SK-N-SH (cell line): ENCODE measurements at regions not wholly inside any gene's neighbourhood (a gene's known extent, or its start where the extent isn't known, plus 50 kb on each side); places are given as distances from the start of the nearest gene placed in this dataset.

Experiments
- CTCF ChIP-seq: fragments of 200-600 bp; sonication (generic); IDR thresholded peaks from 2 replicates; pipeline ENCODE4 v1.6.1; 2017; ENCODE audit warnings: antibody characterized with exemption, mild to moderate bottlenecking, moderate library complexity
- EP300 ChIP-seq, 2 experiments: IDR thresholded peaks; 2 replicates each; pipeline versions ENCODE4 v1.4.0 to v1.6.1; 2012; ENCODE audit warnings: borderline replicate concordance in 1 of 2, low read depth in 1 of 2, low read length in 1 of 2
- EZH2phosphoT487 ChIP-seq: fragments of 200-600 bp; sonication (generic); IDR thresholded peaks from 2 replicates; pipeline ENCODE4 v1.6.1; 2017; ENCODE audit warnings: low read depth, mixed run types, mild to moderate bottlenecking, antibody characterized with exemption, moderate library complexity, borderline replicate concordance
- GABPA ChIP-seq: IDR thresholded peaks from 2 replicates; pipeline ENCODE4 v1.4.0; 2012; ENCODE audit warnings: low read depth, mild to moderate bottlenecking
- GATA2 ChIP-seq: sonication (generic); formaldehyde crosslinking; IDR thresholded peaks from 2 replicates; pipeline ENCODE4 v1.5.0; 2020; ENCODE audit warnings: mild to moderate bottlenecking, missing genetic modification reagents
- JUND ChIP-seq: IDR thresholded peaks from 2 replicates; pipeline ENCODE4 v1.4.0; 2012
- NFIC ChIP-seq: IDR thresholded peaks from 2 replicates; pipeline ENCODE4 v1.4.0; 2012; ENCODE audit warnings: borderline replicate concordance
- POLR2AphosphoS5 ChIP-seq: IDR thresholded peaks from 2 replicates; pipeline ENCODE4 v1.6.1; 2012; ENCODE audit warnings: low read depth, low read length
- RAD21 ChIP-seq: IDR thresholded peaks from 2 replicates; pipeline ENCODE4 v1.6.1; 2012; ENCODE audit warnings: mild to moderate bottlenecking, low read length
- RFX5 ChIP-seq: IDR thresholded peaks from 2 replicates; pipeline ENCODE4 v1.6.1; 2012; ENCODE audit warnings: mild to moderate bottlenecking, improper control_type of control experiment, low read length
- SIN3A ChIP-seq: IDR thresholded peaks from 2 replicates; pipeline ENCODE4 v1.6.1; 2012; ENCODE audit warnings: low read depth, mild to moderate bottlenecking, low read length, moderate library complexity, borderline replicate concordance
- USF1 ChIP-seq: IDR thresholded peaks from 2 replicates; pipeline ENCODE4 v1.4.0; 2012; ENCODE audit warnings: low read depth, borderline replicate concordance

- TF ChIP-seq NFIC: no peak
- TF ChIP-seq CTCF: no peak
- TF ChIP-seq POLR2AphosphoS5: no peak
- TF ChIP-seq USF1: no peak
- no peak for TF ChIP-seq GABPA
- no peak for TF ChIP-seq RFX5
- no peak for TF ChIP-seq EP300 (IDR thresholded peaks at IDR 0.05; ENCODE audit: borderline replicate concordance in 1 of 2, low read depth in 1 of 2, low read length in 1 of 2)
- TF ChIP-seq RAD21: no peak
- no peak for TF ChIP-seq SIN3A
- no peak for TF ChIP-seq GATA2 (CRISPR knock-in tag)
- TF ChIP-seq EZH2phosphoT487: no peak
- no peak for TF ChIP-seq JUND
Measured at GRCh38 chr20:25991051-25991755, 294.6 kb upstream of the ZNF337 start.
